Right lobe of liver (tissue), 6 donors: ENCODE measurements at regions not wholly inside any gene's neighbourhood (a gene's known extent, or its start where the extent isn't known, plus 50 kb on each side); places are given as distances from the start of the nearest gene placed in this dataset.
A peak's percentile ranks its signal among the peaks of the same experiment; 100 is the strongest.

ENCODE experiments used
- ATAC-seq, 4 donors: fragments of 200-7000 bp; cut with Tn5 transposase; one replicate each; pipeline ENCODE4 v1.9.1; 2020; ENCODE audit warnings: mild to moderate bottlenecking in 4 of 4, moderate library complexity in 4 of 4
- DNase-seq, 3 donors: peaks; one replicate each; pipeline ENCODE4 v3.0.0-alpha.2; 2020
- H3K27ac ChIP-seq, 3 donors: fragments of 200-600 bp; one replicate each; pipeline ENCODE4 v1.8.0; 2022
- H3K27me3 ChIP-seq, 2 donors: fragments of 200-600 bp; one replicate each; pipeline ENCODE4 v1.8.0; 2022
- H3K36me3 ChIP-seq, 4 donors: fragments of 200-600 bp; sonication (generic) in 1 of 4; one replicate each; pipeline versions ENCODE4 v1.5.1 to v1.8.0; 2017 to 2022; ENCODE audit warnings: control low read depth in 1 of 4
- H3K4me1 ChIP-seq, 4 donors: fragments of 200-600 bp; sonication (generic) in 1 of 4; one replicate each; pipeline versions ENCODE4 v1.5.1 to v1.8.0; 2017 to 2022; ENCODE audit warnings: control low read depth in 1 of 4
- H3K4me3 ChIP-seq, 3 donors: fragments of 200-600 bp; one replicate each; pipeline ENCODE4 v1.8.0; 2022
- H3K9me3 ChIP-seq, 4 donors: fragments of 200-600 bp; sonication (generic) in 1 of 4; one replicate each; pipeline versions ENCODE4 v1.5.1 to v1.8.0; 2017 to 2022; ENCODE audit warnings: control low read depth in 1 of 4
- POLR2A ChIP-seq: fragments of 450-650 bp; IDR thresholded peaks from one replicate; pipeline ENCODE4 v1.6.1; 2017; ENCODE audit warnings: antibody characterized with exemption, mild to moderate bottlenecking
- WGBS: methylation state at CpG from one replicate; pipeline ENCODE4 v1.1.6; 2018; ENCODE audit warnings: low coverage, low lambda C conversion rate; ENCODE audit not compliant: insufficient coverage; ENCODE audit errors: missing lambda C conversion rate; 5-methylcytosine and 5-hydroxymethylcytosine counted together
- intact Hi-C, 2 donors: fragments of 100-400 bp; cut with DNase I; formaldehyde crosslinking; loops; one replicate each; pipeline versions ENCODE4 v1.11.2 to v1.14.1; 2022
- TF ChIP-seq, protein P1 (sequence below), 4 donors: fragments of 200-600 bp in 3 of 4; fragments of 450-650 bp in 1 of 4; IDR thresholded peaks; one replicate each; pipeline versions ENCODE4 v1.5.1 to v1.8.0; 2016 to 2022; ENCODE audit warnings: antibody characterized with exemption in 4 of 4, mild to moderate bottlenecking in 2 of 4
- donor health status: DM: no; HTN: yes; CAD: no.
- donor health status: DM: no; HTN: no; CAD: no.
- donor health status: DM: no; HTN: no; CAD: no.
- donor health status: DM: no; HTN: yes; CAD: no.
- donor health status: DM: no; HTN: yes; CAD: no.

DNA sequence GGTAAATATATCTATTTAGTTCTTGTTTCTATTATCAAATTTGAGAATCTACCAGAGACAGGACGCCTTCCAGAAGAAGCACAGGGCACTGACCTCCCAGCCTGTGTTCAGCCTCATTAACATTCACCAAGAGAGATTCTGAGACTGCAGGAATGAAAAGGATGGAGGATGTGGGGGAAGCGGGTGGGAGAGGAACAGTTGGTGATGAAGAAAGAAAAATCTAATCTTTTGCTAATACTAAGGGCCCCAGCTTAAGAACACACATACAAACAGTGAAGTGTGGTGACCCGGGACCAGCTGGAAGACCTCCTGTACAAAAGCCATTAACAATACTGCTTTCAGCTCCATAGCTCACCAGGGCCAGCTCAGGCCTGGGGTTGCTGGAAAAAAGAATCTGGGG, 160.5 kb downstream of the NUAK1 start:
- WGBS = 74% methylated on average over 3 of the region's 3 CpGs
- H3K27me3 ChIP-seq = no peaks in the 10 kb centered on the region
- no peak for ATAC-seq
- no peaks in the 10 kb centered on the region for H3K9me3 ChIP-seq
- H3K36me3 ChIP-seq = no peaks in the 10 kb centered on the region
- H3K4me1 ChIP-seq = no peaks in the 10 kb centered on the region
- H3K4me3 ChIP-seq = no peak overlapping the region
- no peak for TF ChIP-seq POLR2A
- no peak overlapping the region for H3K27ac ChIP-seq
- no peak for DNase-seq
- intact Hi-C loops = no loop called here

DNA sequence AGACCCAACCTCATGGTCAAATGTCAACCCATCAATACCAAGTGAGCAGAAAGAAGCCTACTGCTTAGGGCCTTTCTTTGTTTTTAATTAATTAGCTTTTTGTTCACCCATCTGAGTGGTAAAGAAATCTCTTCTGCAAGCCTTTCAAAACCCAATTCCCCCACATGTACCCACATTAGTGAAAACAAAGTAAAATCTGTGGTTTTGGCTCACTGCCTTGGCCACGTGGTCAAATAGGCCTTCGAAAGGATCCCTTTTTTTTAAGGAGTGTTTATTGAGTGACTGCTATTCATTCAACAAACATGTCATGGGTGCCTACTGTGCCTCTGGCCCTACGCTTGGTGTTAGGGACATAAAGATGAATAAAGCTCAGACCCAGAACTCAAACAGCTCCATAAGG, 160.1 kb downstream of the NUAK1 start:
- intact Hi-C loops = no loop called here

DNA sequence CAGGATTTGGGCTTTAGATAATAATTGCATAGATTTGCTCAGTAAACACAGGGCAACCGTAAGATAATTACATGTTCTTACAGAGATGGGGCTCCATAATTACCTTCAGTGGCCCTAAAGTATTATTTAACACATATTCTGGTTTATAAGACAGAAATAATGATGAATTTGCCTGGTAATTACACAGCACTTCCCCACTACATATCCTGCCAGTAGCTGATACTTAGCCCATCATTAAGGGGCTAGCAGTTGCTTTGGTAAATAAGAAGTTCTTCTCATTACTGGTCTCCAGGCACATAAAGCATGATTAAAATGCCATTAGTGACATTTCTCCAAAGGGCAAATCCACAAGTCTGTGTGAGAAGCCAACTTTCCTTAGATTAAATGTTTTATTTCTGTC, 158.7 kb downstream of the NUAK1 start:
- Histone ChIP-seq H3K36me3 (no peaks in the 10 kb centered on the region), H3K27me3 (no peaks in the 10 kb centered on the region), H3K4me1 (no peaks in the 10 kb centered on the region), H3K4me3 (no peak overlapping the region), H3K9me3 (no peaks in the 10 kb centered on the region), H3K27ac (no peak overlapping the region)
- WGBS = 86% methylated on average over 1 of the region's 1 CpG
- ATAC-seq (no peak), DNase-seq (no peak)
- intact Hi-C loops = no loop called here
- TF ChIP-seq POLR2A = no peak
- TF ChIP-seq, protein P1, sequence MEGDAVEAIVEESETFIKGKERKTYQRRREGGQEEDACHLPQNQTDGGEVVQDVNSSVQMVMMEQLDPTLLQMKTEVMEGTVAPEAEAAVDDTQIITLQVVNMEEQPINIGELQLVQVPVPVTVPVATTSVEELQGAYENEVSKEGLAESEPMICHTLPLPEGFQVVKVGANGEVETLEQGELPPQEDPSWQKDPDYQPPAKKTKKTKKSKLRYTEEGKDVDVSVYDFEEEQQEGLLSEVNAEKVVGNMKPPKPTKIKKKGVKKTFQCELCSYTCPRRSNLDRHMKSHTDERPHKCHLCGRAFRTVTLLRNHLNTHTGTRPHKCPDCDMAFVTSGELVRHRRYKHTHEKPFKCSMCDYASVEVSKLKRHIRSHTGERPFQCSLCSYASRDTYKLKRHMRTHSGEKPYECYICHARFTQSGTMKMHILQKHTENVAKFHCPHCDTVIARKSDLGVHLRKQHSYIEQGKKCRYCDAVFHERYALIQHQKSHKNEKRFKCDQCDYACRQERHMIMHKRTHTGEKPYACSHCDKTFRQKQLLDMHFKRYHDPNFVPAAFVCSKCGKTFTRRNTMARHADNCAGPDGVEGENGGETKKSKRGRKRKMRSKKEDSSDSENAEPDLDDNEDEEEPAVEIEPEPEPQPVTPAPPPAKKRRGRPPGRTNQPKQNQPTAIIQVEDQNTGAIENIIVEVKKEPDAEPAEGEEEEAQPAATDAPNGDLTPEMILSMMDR (IDR thresholded peaks at IDR 0.05) = no peak

More for the DNA sequence above, 160.1 kb downstream of the NUAK1 start:
- WGBS = 41% methylated on average over 3 of the region's 3 CpGs
- no peak overlapping the region for H3K27ac ChIP-seq
- no peaks in the 10 kb centered on the region for H3K27me3 ChIP-seq
- no peaks in the 10 kb centered on the region for H3K4me1 ChIP-seq
- DNase-seq (no peak), ATAC-seq (no peak)
- no peaks in the 10 kb centered on the region for H3K36me3 ChIP-seq
- H3K4me3 ChIP-seq = no peak overlapping the region
- TF ChIP-seq POLR2A = no peak
- TF ChIP-seq, protein P1 (IDR thresholded peaks at IDR 0.05) = no peak
- H3K9me3 ChIP-seq = no peaks in the 10 kb centered on the region

DNA sequence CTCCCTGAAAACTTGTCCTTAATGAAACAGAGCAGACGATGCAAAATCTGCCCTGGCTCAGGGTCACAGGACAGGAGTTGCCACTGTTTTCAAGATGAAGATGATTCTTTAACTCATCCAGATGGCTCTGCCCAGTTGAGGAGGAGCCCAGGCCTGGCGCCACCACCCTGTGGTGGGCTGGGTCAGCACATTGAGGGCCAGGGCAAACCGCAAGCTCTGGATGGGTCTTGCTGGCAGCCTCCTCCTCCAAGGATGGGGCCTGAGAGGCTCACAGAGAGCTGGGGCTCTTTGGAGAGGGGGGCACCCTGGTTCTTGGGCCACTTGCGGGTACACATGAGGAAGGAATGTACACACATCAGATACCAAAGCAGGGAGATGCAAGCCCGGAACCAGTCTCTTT, 158.2 kb downstream of the NUAK1 start:
- Histone ChIP-seq H3K4me1 (no peaks in the 10 kb centered on the region), H3K27ac (no peak overlapping the region), H3K36me3 (no peaks in the 10 kb centered on the region), H3K9me3 (no peaks in the 10 kb centered on the region), H3K4me3 (no peak overlapping the region), H3K27me3 (no peaks in the 10 kb centered on the region)
- no peak for ATAC-seq
- no peak for DNase-seq
- 69% methylated on average over 4 of the region's 5 CpGs for WGBS
- TF ChIP-seq POLR2A = no peak
- TF ChIP-seq, protein P1 (IDR thresholded peaks at IDR 0.05) = no peak
- intact Hi-C loops = no loop called here

DNA sequence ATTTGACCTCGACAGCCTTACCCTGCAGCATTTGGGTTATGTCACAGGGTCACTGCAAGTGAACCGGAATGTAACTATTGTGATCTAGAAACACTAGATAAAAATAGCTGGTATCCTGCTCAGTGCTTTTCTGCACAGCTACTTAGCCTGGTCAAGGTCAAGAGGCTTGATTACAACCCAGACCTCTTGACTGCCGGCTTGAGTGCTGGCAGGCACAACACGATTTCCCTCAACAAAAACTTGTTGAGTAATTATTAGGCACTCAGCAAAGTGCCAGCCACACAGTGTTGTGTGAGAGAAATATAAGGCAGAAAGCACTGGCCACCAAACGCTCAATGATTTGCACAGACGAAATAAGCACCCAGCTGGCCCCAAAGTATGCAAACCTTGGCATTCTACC, 156.7 kb downstream of the NUAK1 start:
- WGBS = 63% methylated on average over 5 of the region's 6 CpGs
- intact Hi-C loops = no loop called here
- no peaks in the 10 kb centered on the region for H3K27me3 ChIP-seq
- H3K36me3 ChIP-seq = no peaks in the 10 kb centered on the region
- no peaks in the 10 kb centered on the region for H3K9me3 ChIP-seq
- no peaks in the 10 kb centered on the region for H3K4me1 ChIP-seq
- ATAC-seq = peak; percentile 28 to 72 (median 48)
- TF ChIP-seq, protein P1 (IDR thresholded peaks at IDR 0.05) = no peak
- no peak for TF ChIP-seq POLR2A
- H3K4me3 ChIP-seq = no peak overlapping the region
- no peak for DNase-seq
- no peak overlapping the region for H3K27ac ChIP-seq
